Body of pancreas (tissue), 4 donors: ENCODE measurements at regions not wholly inside any gene's neighbourhood (a gene's known extent, or its start where the extent isn't known, plus 50 kb on each side); places are given as distances from the start of the nearest gene placed in this dataset.

Source experiments
- ATAC-seq: fragments of 150-250 bp; one replicate; pipeline ENCODE4 v1.9.1; 2016
- DNase-seq, 4 donors: peaks; one replicate each; pipeline ENCODE4 v3.0.0-alpha.2; 2019
- H3K27ac ChIP-seq, 4 donors: fragments of 200-600 bp; sonication (generic); 1 replicate in 3 of 4; 2 replicates in 1 of 4; pipeline versions ENCODE4 v1.5.1 to v1.6.1; 2016 to 2019; ENCODE audit warnings: mild to moderate bottlenecking in 1 of 4, mixed read lengths in 1 of 4, moderate library complexity in 1 of 4
- H3K27me3 ChIP-seq, 2 donors: fragments of 200-600 bp; sonication (generic); one replicate each; pipeline ENCODE4 v1.6.0; 2016; ENCODE audit warnings: mild to moderate bottlenecking in 1 of 2
- H3K36me3 ChIP-seq, 2 donors: fragments of 200-600 bp; sonication (generic); replicated peaks in 1 of 2; 2 replicates each; pipeline ENCODE4 v1.5.1; 2016; ENCODE audit warnings: low read depth in 2 of 2; ENCODE audit not compliant: insufficient read depth in 1 of 2
- H3K4me1 ChIP-seq: fragments of 200-600 bp; sonication (generic); one replicate; pipeline ENCODE4 v1.6.0; 2016
- H3K4me3 ChIP-seq, 2 donors: fragments of 200-600 bp; sonication (generic); 1 replicate in 1 of 2; 2 replicates in 1 of 2; pipeline ENCODE4 v1.5.1; 2016 to 2019
- H3K9me3 ChIP-seq, 3 donors: fragments of 200-600 bp; sonication (generic); 1 replicate in 2 of 3; 2 replicates in 1 of 3; pipeline ENCODE4 v1.5.1; 2016
- CTCF ChIP-seq, 7 experiments: fragments of 450-650 bp in 4 of 7; fragments of 200-600 bp in 3 of 7; sonication (generic) in 3 of 7; IDR thresholded peaks; one replicate each; pipeline ENCODE4 v1.5.1; 2016 to 2019; ENCODE audit warnings: antibody characterized with exemption in 7 of 7
- POLR2A ChIP-seq, 3 donors: fragments of 450-650 bp; IDR thresholded peaks; one replicate each; pipeline ENCODE4 v1.6.1; 2016; ENCODE audit warnings: antibody characterized with exemption in 3 of 3, mild to moderate bottlenecking in 2 of 3
- WGBS, 2 donors: methylation state at CpG; one replicate each; pipeline ENCODE4 v1.1.5; 2017; 5-methylcytosine and 5-hydroxymethylcytosine counted together
- intact Hi-C: fragments of 100-400 bp; cut with DNase I; formaldehyde crosslinking; loops from one replicate; pipeline ENCODE4 v1.15.1; 2023

DNA sequence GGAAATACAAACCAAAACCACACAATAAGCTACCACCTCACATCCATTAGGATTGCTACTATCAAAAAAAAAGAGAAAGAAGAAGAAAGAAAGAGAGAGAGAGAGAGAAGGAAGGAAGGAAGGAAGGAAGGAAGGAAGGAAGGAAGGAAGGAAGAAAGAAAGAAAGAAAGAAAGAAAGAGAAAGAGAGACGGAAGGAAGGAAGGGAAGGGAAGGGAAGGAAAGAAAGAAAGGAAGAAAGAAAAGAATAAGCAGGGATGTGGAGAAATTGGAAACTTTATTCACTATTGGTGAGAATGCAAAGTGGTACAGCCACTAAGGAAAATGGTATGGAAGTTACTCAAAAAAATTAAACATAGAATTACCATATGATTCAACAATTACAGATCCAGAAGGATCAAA is 159.9 kb downstream of the ID4 start:
- Histone ChIP-seq H3K9me3 (no peaks in the 10 kb centered on the region), H3K27me3 (no peaks in the 10 kb centered on the region), H3K4me1 (no peaks in the 10 kb centered on the region), H3K36me3 (no peaks in the 10 kb centered on the region), H3K27ac (no peak overlapping the region), H3K4me3 (no peak overlapping the region)
- DNase-seq (no peak), ATAC-seq (no peak)
- TF ChIP-seq CTCF (IDR thresholded peaks at IDR 0.05) (no peak), POLR2A (IDR thresholded peaks at IDR 0.05) (no peak)
- intact Hi-C loops: no loop called here
- 90 to 100% methylated on average over 1 of the region's 1 CpG for WGBS, 2 donors

- Histone ChIP-seq H3K4me1 (no peaks in the 10 kb centered on the region), H3K4me3 (no peak overlapping the region), H3K27ac (no peak overlapping the region), H3K36me3 (no peaks in the 10 kb centered on the region), H3K9me3 (no peaks in the 10 kb centered on the region), H3K27me3 (no peaks in the 10 kb centered on the region)
- intact Hi-C loops: no loop called here
- WGBS, 2 donors: 69 to 84% methylated on average over 3 of the region's 3 CpGs
- ATAC-seq (no peak), DNase-seq (no peak)
- no peak for TF ChIP-seq POLR2A (IDR thresholded peaks at IDR 0.05)
- no peak for TF ChIP-seq CTCF (IDR thresholded peaks at IDR 0.05)
These were observed 161.4 kb downstream of the ID4 start for GRCh38 chr6:19998541-19998940.

GRCh38 chr6:19999319-20000191 is 162.4 kb downstream of the ID4 start:
- ATAC-seq (no peak), DNase-seq (no peak)
- Histone ChIP-seq H3K27me3 (no peaks in the 10 kb centered on the region), H3K36me3 (no peaks in the 10 kb centered on the region), H3K4me1 (no peaks in the 10 kb centered on the region), H3K9me3 (no peaks in the 10 kb centered on the region), H3K4me3 (no peak overlapping the region), H3K27ac (no peak overlapping the region)
- 72 to 77% methylated on average over 7 of the region's 7 CpGs for WGBS, 2 donors
- TF ChIP-seq CTCF (IDR thresholded peaks at IDR 0.05): no peak
- intact Hi-C loops: no loop called here

- Histone ChIP-seq H3K27me3 (no peaks in the 10 kb centered on the region), H3K27ac (no peak overlapping the region), H3K4me3 (no peak overlapping the region), H3K4me1 (no peaks in the 10 kb centered on the region), H3K9me3 (no peaks in the 10 kb centered on the region), H3K36me3 (no peaks in the 10 kb centered on the region)
- no peak for TF ChIP-seq POLR2A (IDR thresholded peaks at IDR 0.05)
- TF ChIP-seq CTCF (IDR thresholded peaks at IDR 0.05): no peak
- 79 to 81% methylated on average over 4 of the region's 4 CpGs for WGBS, 2 donors
- no peak for DNase-seq
- intact Hi-C loops: no loop called here
- no peak for ATAC-seq
These were observed 164.1 kb downstream of the ID4 start for GRCh38 chr6:20001286-20001685.

DNA sequence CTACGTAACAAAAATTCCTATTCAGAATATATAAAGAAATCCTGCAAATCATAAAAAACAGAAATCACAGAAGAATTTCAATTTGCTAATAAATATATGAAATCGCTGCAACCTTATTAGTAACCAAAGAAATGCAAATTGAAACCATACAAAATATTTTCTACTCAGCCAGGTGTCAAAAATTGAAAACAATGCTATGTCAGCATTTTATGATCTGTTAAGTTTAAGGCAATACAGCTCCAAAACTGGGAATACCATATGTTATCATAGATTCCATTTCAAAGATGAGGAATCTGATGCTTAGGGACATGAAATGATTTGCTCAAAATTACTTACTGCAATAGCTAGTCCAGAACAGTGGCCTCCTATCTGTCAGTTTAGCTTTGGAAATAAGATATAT is 168.9 kb downstream of the ID4 start:
- WGBS, 2 donors: 81 to 85% methylated on average over 2 of the region's 2 CpGs
- Histone ChIP-seq H3K27ac (no peak overlapping the region), H3K4me1 (no peaks in the 10 kb centered on the region), H3K4me3 (no peak overlapping the region), H3K9me3 (no peaks in the 10 kb centered on the region), H3K36me3 (no peaks in the 10 kb centered on the region), H3K27me3 (no peaks in the 10 kb centered on the region)
- DNase-seq (no peak), ATAC-seq (no peak)
- TF ChIP-seq POLR2A (IDR thresholded peaks at IDR 0.05) (no peak), CTCF (IDR thresholded peaks at IDR 0.05) (no peak)
- intact Hi-C loops: no loop called here
